ENCODE measurements at regions not wholly inside any gene's neighbourhood (a gene's known extent, or its start where the extent isn't known, plus 50 kb on each side); places are given as distances from the start of the nearest gene placed in this dataset.
A peak's percentile ranks its signal among the peaks of the same experiment; 100 is the strongest.
"Not testable (repeated sequence)": the region's sequence is repeated elsewhere in the genome, so short reads cannot be mapped to it uniquely, and the experiment has no call there.

- no peak for DNase-seq (ENCODE audit: low read depth in 3 of 3, low spot score in 2 of 3)
These were observed 730.9 kb downstream of the STPG2 start for GRCh38 chr4:97412331-97412730.

GRCh38 chr4:97414161-97414560 is 729.1 kb downstream of the STPG2 start:
- DNase-seq (ENCODE audit: low read depth in 3 of 3, low spot score in 2 of 3): no peak

- DNase-seq (ENCODE audit: low read depth in 3 of 3, low spot score in 2 of 3): no peak
These were observed 710.7 kb downstream of the STPG2 start for GRCh38 chr4:97432551-97432950.

- not testable (repeated sequence) for DNase-seq (ENCODE audit: low read depth in 3 of 3, low spot score in 2 of 3)
These were observed 705.1 kb downstream of the STPG2 start for GRCh38 chr4:97437998-97438705.

- no peak for DNase-seq (ENCODE audit: low read depth in 3 of 3, low spot score in 2 of 3)
These were observed 690.1 kb downstream of the STPG2 start for GRCh38 chr4:97453186-97453585.

GRCh38 chr4:97457253-97457652 is 686.0 kb downstream of the STPG2 start:
- peak in 2 of 3 donors; percentile 7 to 12 for DNase-seq (ENCODE audit: low read depth in 3 of 3, low spot score in 2 of 3)

- DNase-seq (ENCODE audit: low read depth in 3 of 3, low spot score in 2 of 3): no peak
These were observed 675.0 kb downstream of the STPG2 start for GRCh38 chr4:97468272-97468671.

- no peak for DNase-seq (ENCODE audit: low read depth in 3 of 3, low spot score in 2 of 3)
These were observed 667.7 kb downstream of the STPG2 start for GRCh38 chr4:97475621-97476020.

- no peak for DNase-seq (ENCODE audit: low read depth in 3 of 3, low spot score in 2 of 3)
These were observed 665.3 kb downstream of the STPG2 start for GRCh38 chr4:97477974-97478373.

GRCh38 chr4:97479388-97479787 is 663.9 kb downstream of the STPG2 start:
- DNase-seq (ENCODE audit: low read depth in 3 of 3, low spot score in 2 of 3): no peak

GRCh38 chr4:97491856-97492255 is 651.4 kb downstream of the STPG2 start:
- no peak for DNase-seq (ENCODE audit: low read depth in 3 of 3, low spot score in 2 of 3)

GRCh38 chr4:97493815-97494518 is 649.3 kb downstream of the STPG2 start:
- no peak for DNase-seq (ENCODE audit: low read depth in 3 of 3, low spot score in 2 of 3)

- DNase-seq (ENCODE audit: low read depth in 3 of 3, low spot score in 2 of 3): no peak
These were observed 646.9 kb downstream of the STPG2 start for GRCh38 chr4:97496298-97496873.

GRCh38 chr4:97498875-97499274 is 644.4 kb downstream of the STPG2 start:
- DNase-seq (ENCODE audit: low read depth in 3 of 3, low spot score in 2 of 3): no peak

- DNase-seq (ENCODE audit: low read depth in 3 of 3, low spot score in 2 of 3): no peak
These were observed 642.9 kb downstream of the STPG2 start for GRCh38 chr4:97500423-97500822.

- DNase-seq (ENCODE audit: low read depth in 3 of 3, low spot score in 2 of 3): no peak
These were observed 638.6 kb downstream of the STPG2 start for GRCh38 chr4:97504713-97505112.

GRCh38 chr4:97507587-97508245 is 635.6 kb downstream of the STPG2 start:
- DNase-seq (ENCODE audit: low read depth in 3 of 3, low spot score in 2 of 3): no peak

All from right renal cortex interstitium (tissue), 3 donors.